H9 (cell line): ENCODE measurements at regions not wholly inside any gene's neighbourhood (a gene's known extent, or its start where the extent isn't known, plus 50 kb on each side); places are given as distances from the start of the nearest gene placed in this dataset.

Source experiments
- DNase-seq: peaks from one replicate; pipeline ENCODE4 v3.0.0-alpha.2; 2017
- H2AFZ ChIP-seq: one replicate; pipeline ENCODE4 v1.6.1; 2013; ENCODE audit warnings: mild to moderate bottlenecking, low read length, control low read depth, moderate library complexity
- H2AK5ac ChIP-seq: 2 replicates; pipeline ENCODE4 v1.6.1; 2013; ENCODE audit warnings: low read length, control low read depth, mixed read lengths; ENCODE audit not compliant: insufficient read length
- H2BK120ac ChIP-seq: one replicate; pipeline ENCODE4 v1.6.1; 2013; ENCODE audit warnings: low read depth, mild to moderate bottlenecking, low read length, control low read depth, inconsistent platforms; ENCODE audit not compliant: poor library complexity, severe bottlenecking
- H2BK12ac ChIP-seq: 2 replicates; pipeline ENCODE4 v1.6.1; 2013; ENCODE audit warnings: low read length, control low read depth, mixed read lengths, low read depth; ENCODE audit not compliant: insufficient read length
- H2BK15ac ChIP-seq: 2 replicates; pipeline ENCODE4 v1.6.1; 2013; ENCODE audit warnings: low read depth, low read length, control low read depth
- H2BK20ac ChIP-seq: one replicate; pipeline ENCODE4 v1.6.1; 2013; ENCODE audit warnings: low read depth, mild to moderate bottlenecking, low read length, control low read depth, inconsistent platforms; ENCODE audit not compliant: poor library complexity, severe bottlenecking
- H2BK5ac ChIP-seq: 2 replicates; pipeline ENCODE4 v1.6.1; 2013; ENCODE audit warnings: low read length, control low read depth, mixed read lengths; ENCODE audit not compliant: insufficient read length
- H3K14ac ChIP-seq: 2 replicates; pipeline ENCODE4 v1.6.1; 2013; ENCODE audit warnings: low read length, control low read depth; ENCODE audit not compliant: insufficient read depth
- H3K18ac ChIP-seq: 2 replicates; pipeline ENCODE4 v1.6.1; 2013; ENCODE audit warnings: low read depth, mild to moderate bottlenecking, mixed read lengths, low read length, control low read depth; ENCODE audit not compliant: insufficient read length
- H3K23ac ChIP-seq: 2 replicates; pipeline ENCODE4 v1.6.1; 2013; ENCODE audit warnings: low read length, control low read depth, mixed read lengths, low read depth; ENCODE audit not compliant: insufficient read length
- H3K23me2 ChIP-seq: 2 replicates; pipeline ENCODE4 v1.6.1; 2013; ENCODE audit warnings: low read depth, mild to moderate bottlenecking, mixed read lengths, low read length, control low read depth; ENCODE audit not compliant: insufficient read length, poor library complexity, severe bottlenecking
- H3K27ac ChIP-seq: 2 replicates; pipeline ENCODE4 v1.5.1; 2013; ENCODE audit warnings: low read length, control low read depth, mixed read lengths, low read depth; ENCODE audit not compliant: insufficient read length
- H3K27me3 ChIP-seq: 2 replicates; pipeline ENCODE4 v1.6.1; 2013; ENCODE audit warnings: low read length, control low read depth, inconsistent platforms; ENCODE audit not compliant: insufficient read depth
- H3K4ac ChIP-seq: 2 replicates; pipeline ENCODE4 v1.6.1; 2013; ENCODE audit warnings: low read depth, mild to moderate bottlenecking, control low read depth, inconsistent platforms, low read length, moderate library complexity
- H3K4me1 ChIP-seq: 2 replicates; pipeline ENCODE4 v1.6.1; 2013; ENCODE audit warnings: low read length, control low read depth, inconsistent platforms; ENCODE audit not compliant: insufficient read depth
- H3K4me2 ChIP-seq: 2 replicates; pipeline ENCODE4 v1.6.1; 2013; ENCODE audit warnings: low read length, control low read depth, mixed read lengths; ENCODE audit not compliant: insufficient read length, insufficient read depth
- H3K56ac ChIP-seq: 2 replicates; pipeline ENCODE4 v1.6.1; 2013; ENCODE audit warnings: low read depth, mild to moderate bottlenecking, mixed read lengths, low read length, control low read depth; ENCODE audit not compliant: insufficient read length
- H3K79me1 ChIP-seq: 2 replicates; pipeline ENCODE4 v1.6.1; 2013; ENCODE audit warnings: low read depth, mild to moderate bottlenecking, moderate library complexity, low read length, control low read depth, inconsistent platforms; ENCODE audit not compliant: insufficient read depth, poor library complexity, severe bottlenecking
- H3K79me2 ChIP-seq: 2 replicates; pipeline ENCODE4 v1.6.1; 2013; ENCODE audit warnings: low read length, control low read depth, inconsistent platforms; ENCODE audit not compliant: insufficient read depth
- H3K9ac ChIP-seq: 2 replicates; pipeline ENCODE4 v1.6.1; 2013; ENCODE audit warnings: low read length, control low read depth, mixed read lengths; ENCODE audit not compliant: insufficient read length; ENCODE audit errors: extremely low read depth
- H3K9me3 ChIP-seq: one replicate; pipeline ENCODE4 v1.6.1; 2013; ENCODE audit warnings: low read depth, low read length, inconsistent platforms; ENCODE audit not compliant: control insufficient read depth
- H3T11ph ChIP-seq: one replicate; pipeline ENCODE4 v1.6.1; 2013; ENCODE audit warnings: mild to moderate bottlenecking, low read length, control low read depth, inconsistent platforms
- H4K20me1 ChIP-seq: one replicate; pipeline ENCODE4 v1.6.1; 2013; ENCODE audit not compliant: control insufficient read depth, insufficient read length, insufficient read depth
- H4K5ac ChIP-seq: 2 replicates; pipeline ENCODE4 v1.6.1; 2013; ENCODE audit warnings: low read depth, mild to moderate bottlenecking, mixed read lengths, low read length, control low read depth; ENCODE audit not compliant: insufficient read length
- H4K8ac ChIP-seq: replicated peaks from 2 replicates; pipeline ENCODE4 v1.6.1; 2013; ENCODE audit warnings: low read length, control low read depth, mixed read lengths, low read depth; ENCODE audit not compliant: insufficient read length
- H4K91ac ChIP-seq: 2 replicates; pipeline ENCODE4 v1.6.1; 2013; ENCODE audit warnings: low read depth, mild to moderate bottlenecking, moderate library complexity, mixed read lengths, low read length, control low read depth; ENCODE audit not compliant: insufficient read length
- H3K27ac Mint-ChIP-seq, 3 experiments: 2 replicates in 2 of 3; 3 replicates in 1 of 3; pipeline ENCODE4 v1.8.0; 2020 to 2021; ENCODE audit warnings: mixed read lengths in 3 of 3, mild to moderate bottlenecking in 1 of 3, moderate library complexity in 1 of 3
- H3K27me3 Mint-ChIP-seq: 2 replicates; pipeline ENCODE4 v1.8.0; 2021; ENCODE audit warnings: low read depth, mild to moderate bottlenecking, moderate library complexity, mixed read lengths
- H3K36me3 Mint-ChIP-seq, 3 experiments: 2 replicates in 2 of 3; 3 replicates in 1 of 3; pipeline ENCODE4 v1.8.0; 2020 to 2021; ENCODE audit warnings: low read depth in 3 of 3, mixed read lengths in 3 of 3; ENCODE audit not compliant: insufficient read depth in 1 of 3
- H3K4me1 Mint-ChIP-seq, 2 experiments: 2 replicates each; pipeline ENCODE4 v1.8.0; 2020; ENCODE audit warnings: mixed read lengths in 2 of 2
- H3K4me3 Mint-ChIP-seq, 2 experiments: 2 replicates in 1 of 2; 3 replicates in 1 of 2; pipeline ENCODE4 v1.8.0; 2020 to 2021; ENCODE audit warnings: mild to moderate bottlenecking in 2 of 2, mixed read lengths in 2 of 2, moderate library complexity in 1 of 2
- H3K9me3 Mint-ChIP-seq, 2 experiments: 2 replicates in 1 of 2; 3 replicates in 1 of 2; pipeline ENCODE4 v1.8.0; 2020; ENCODE audit warnings: mild to moderate bottlenecking in 2 of 2, mixed read lengths in 2 of 2, moderate library complexity in 1 of 2
- WGBS: extraction: QIAGEN DNeasy Blood & Tissue Kit; methylation state at CpG from one replicate; pipeline ENCODE4 v1.1.7; 2013; ENCODE audit warnings: missing lambda C conversion rate, low lambda C conversion rate, mixed read lengths; ENCODE audit not compliant: insufficient read length; ENCODE audit errors: extremely low coverage; 5-methylcytosine and 5-hydroxymethylcytosine counted together
- TF ChIP-seq, protein P1 (sequence below): fragments of 200-600 bp; sonication (generic); conservative IDR thresholded peaks from 3 replicates; pipeline ENCODE4 v1.8.0; 2021; ENCODE audit warnings: antibody characterized with exemption, mild to moderate bottlenecking

DNA sequence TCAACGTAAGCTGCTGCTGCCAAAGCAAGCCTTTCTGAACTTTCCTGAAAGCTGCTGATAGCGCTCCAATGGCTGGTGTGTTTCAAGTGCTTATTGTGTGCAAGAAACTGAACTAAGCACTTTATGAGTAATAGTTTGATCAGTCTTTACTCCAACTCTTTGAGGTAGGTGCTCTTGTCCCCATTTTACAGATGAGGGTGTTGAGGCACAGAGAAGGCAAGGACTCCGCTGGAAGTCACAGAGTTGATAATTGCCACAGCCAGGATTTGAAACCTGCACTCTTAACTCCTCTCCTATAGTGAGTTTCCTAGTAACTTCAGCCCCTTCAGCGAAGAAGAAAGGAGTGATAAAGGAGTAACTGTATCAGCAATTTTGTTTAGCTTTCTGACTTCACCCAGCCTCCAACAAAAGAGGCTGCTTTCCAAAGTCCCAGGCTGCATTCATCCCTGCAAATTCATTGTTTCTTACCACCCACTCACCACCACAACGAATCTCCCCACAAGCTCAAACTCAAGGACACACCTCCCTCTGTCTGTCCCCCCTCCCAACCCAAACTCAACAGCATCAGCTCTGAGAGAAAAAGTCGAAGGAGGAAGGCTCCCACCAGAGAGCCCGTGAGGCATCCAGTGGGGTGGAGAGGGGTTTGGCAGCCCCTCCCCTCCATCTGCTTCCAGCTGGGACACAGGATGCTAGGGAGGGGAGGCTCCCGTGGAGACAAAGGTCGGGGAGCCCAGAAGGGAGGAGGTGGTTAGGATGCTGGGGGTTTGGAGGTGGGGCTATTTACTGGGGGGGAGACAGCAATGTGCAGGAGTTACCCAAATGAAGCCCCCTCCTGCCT is 139.6 kb downstream of the NAV1 start:
- H3K4me1 ChIP-seq, result peaks cover 15% of the 10 kb centered on the region; the same call in 1 of the 2 replicates
- H3K4me1 Mint-ChIP-seq, result peaks cover 38 to 54% of the 10 kb centered on the region in 2 experiments
- H3K4me3 Mint-ChIP-seq, result peak overlapping the region in 1 of 2 experiments; percentile 13; a peak in 2 of 5 replicates
- no peak overlapping the region for H3K4ac ChIP-seq
- peaks cover 0 to 4% (median 1%) of the 10 kb centered on the region in 3 experiments; a peak in 2 of 7 replicates for H3K36me3 Mint-ChIP-seq
- peaks cover 3% of the 10 kb centered on the region for H3K27me3 Mint-ChIP-seq
- H3K23ac ChIP-seq, result no peak overlapping the region
- no peak overlapping the region for H2BK5ac ChIP-seq
- no peaks in the 10 kb centered on the region for H3K23me2 ChIP-seq
- H3K18ac ChIP-seq, result no peak overlapping the region
- no peaks in the 10 kb centered on the region for H3K79me1 ChIP-seq
- H2AFZ ChIP-seq, result no peak overlapping the region
- H4K20me1 ChIP-seq, result no peaks in the 10 kb centered on the region
- H3K9me3 Mint-ChIP-seq, result peaks cover 1 to 3% of the 10 kb centered on the region in 2 experiments; a peak in 4 of 5 replicates
- H3K4me2 ChIP-seq, result no peak overlapping the region
- no peak overlapping the region for H2BK12ac ChIP-seq
- no peak overlapping the region for H4K5ac ChIP-seq
- H3K14ac ChIP-seq, result no peak overlapping the region
- no peak overlapping the region for H3K27ac ChIP-seq
- no peaks in the 10 kb centered on the region for H3K9me3 ChIP-seq
- H2BK120ac ChIP-seq, result no peak overlapping the region
- H2BK20ac ChIP-seq, result no peak overlapping the region
- H3T11ph ChIP-seq, result no peak overlapping the region
- no CpG with 5 or more reads among the region's 9 CpGs for WGBS
- TF ChIP-seq, protein P1, sequence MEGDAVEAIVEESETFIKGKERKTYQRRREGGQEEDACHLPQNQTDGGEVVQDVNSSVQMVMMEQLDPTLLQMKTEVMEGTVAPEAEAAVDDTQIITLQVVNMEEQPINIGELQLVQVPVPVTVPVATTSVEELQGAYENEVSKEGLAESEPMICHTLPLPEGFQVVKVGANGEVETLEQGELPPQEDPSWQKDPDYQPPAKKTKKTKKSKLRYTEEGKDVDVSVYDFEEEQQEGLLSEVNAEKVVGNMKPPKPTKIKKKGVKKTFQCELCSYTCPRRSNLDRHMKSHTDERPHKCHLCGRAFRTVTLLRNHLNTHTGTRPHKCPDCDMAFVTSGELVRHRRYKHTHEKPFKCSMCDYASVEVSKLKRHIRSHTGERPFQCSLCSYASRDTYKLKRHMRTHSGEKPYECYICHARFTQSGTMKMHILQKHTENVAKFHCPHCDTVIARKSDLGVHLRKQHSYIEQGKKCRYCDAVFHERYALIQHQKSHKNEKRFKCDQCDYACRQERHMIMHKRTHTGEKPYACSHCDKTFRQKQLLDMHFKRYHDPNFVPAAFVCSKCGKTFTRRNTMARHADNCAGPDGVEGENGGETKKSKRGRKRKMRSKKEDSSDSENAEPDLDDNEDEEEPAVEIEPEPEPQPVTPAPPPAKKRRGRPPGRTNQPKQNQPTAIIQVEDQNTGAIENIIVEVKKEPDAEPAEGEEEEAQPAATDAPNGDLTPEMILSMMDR, result no peak
- H3K27me3 ChIP-seq, result no peaks in the 10 kb centered on the region
- H3K79me2 ChIP-seq, result no peaks in the 10 kb centered on the region
- peak overlapping the region in 2 of 3 experiments; percentile 10 to 14; a peak in 4 of 7 replicates for H3K27ac Mint-ChIP-seq
- no peak overlapping the region for H4K91ac ChIP-seq
- H4K8ac ChIP-seq, result no peak overlapping the region
- no peak overlapping the region for H3K56ac ChIP-seq
- H2AK5ac ChIP-seq, result no peak overlapping the region
- no peak overlapping the region for H2BK15ac ChIP-seq
- H3K9ac ChIP-seq, result no peak overlapping the region
- DNase-seq, result peak; percentile 69
